Lower lobe of right lung (tissue), 2 donors: ENCODE measurements at regions not wholly inside any gene's neighbourhood (a gene's known extent, or its start where the extent isn't known, plus 50 kb on each side); places are given as distances from the start of the nearest gene placed in this dataset. TPM values are rescaled to one million over a fixed set of nuclear protein-coding genes. Genes with fewer than 3 reads are reported as not detected.

ENCODE experiments used
- ATAC-seq, 2 donors: fragments of 200-7000 bp; cut with Tn5 transposase; one replicate each; pipeline ENCODE4 v1.9.1; 2020 to 2022; ENCODE audit warnings: mild to moderate bottlenecking in 2 of 2, moderate library complexity in 2 of 2
- DNase-seq: peaks from one replicate; pipeline ENCODE4 v3.0.0-alpha.2; 2020
- H3K27ac ChIP-seq: fragments of 200-600 bp; one replicate; pipeline ENCODE4 v1.8.0; 2022
- H3K27me3 ChIP-seq: fragments of 200-600 bp; one replicate; pipeline ENCODE4 v1.8.0; 2022; ENCODE audit warnings: low read depth
- H3K36me3 ChIP-seq: fragments of 200-600 bp; one replicate; pipeline ENCODE4 v1.8.0; 2022; ENCODE audit warnings: mild to moderate bottlenecking
- H3K4me1 ChIP-seq: fragments of 200-600 bp; one replicate; pipeline ENCODE4 v1.8.0; 2022
- H3K4me3 ChIP-seq: fragments of 200-600 bp; one replicate; pipeline ENCODE4 v1.8.0; 2022; ENCODE audit warnings: mild to moderate bottlenecking
- H3K9me3 ChIP-seq: fragments of 200-600 bp; one replicate; pipeline ENCODE4 v1.8.0; 2022
- CTCF ChIP-seq: fragments of 200-600 bp; IDR thresholded peaks from one replicate; pipeline ENCODE4 v1.8.0; 2022; ENCODE audit warnings: antibody characterized with exemption, mild to moderate bottlenecking
- intact Hi-C: fragments of 100-400 bp; cut with DNase I; formaldehyde crosslinking; loops from one replicate; pipeline ENCODE4 v1.11.0; 2022
- microRNA-seq: library from miRNA; unstranded; fragments of <30 nt; microRNA quantifications from one replicate; pipeline ENCODE4 v1.2.0, GENCODE V29; 2020; ENCODE audit warnings: borderline number of aligned reads
- donor health status: DM: no; HTN: yes; CAD: no; lungs with severe emphysema.

- DNase-seq (no peak), ATAC-seq (no peak)
- Histone ChIP-seq H3K9me3 (no peaks in the 10 kb centered on the region), H3K4me1 (no peaks in the 10 kb centered on the region), H3K4me3 (no peak overlapping the region), H3K36me3 (no peaks in the 10 kb centered on the region), H3K27ac (no peak overlapping the region), H3K27me3 (no peaks in the 10 kb centered on the region)
- no peak for TF ChIP-seq CTCF
- intact Hi-C loops: no loop called here
Observed at GRCh38 chr12:66020481-66020880, 110.1 kb downstream of the LLPH start.

- DNase-seq (no peak), ATAC-seq (no peak)
- Histone ChIP-seq H3K4me3 (no peak overlapping the region), H3K4me1 (no peaks in the 10 kb centered on the region), H3K36me3 (no peaks in the 10 kb centered on the region), H3K9me3 (no peaks in the 10 kb centered on the region), H3K27ac (no peak overlapping the region), H3K27me3 (no peaks in the 10 kb centered on the region)
- intact Hi-C loops: no loop called here
- no peak for TF ChIP-seq CTCF
Observed at GRCh38 chr12:66017736-66018135, 112.8 kb downstream of the LLPH start.

Small RNAs in the stretch of these regions (microRNA-seq; reads per million reads assigned to microRNA genes)
- not detected for gene MIR6074
